Lower leg skin (tissue), 3 donors: ENCODE measurements at regions not wholly inside any gene's neighbourhood (a gene's known extent, or its start where the extent isn't known, plus 50 kb on each side); places are given as distances from the start of the nearest gene placed in this dataset.
"Not testable (repeated sequence)": the region's sequence is repeated elsewhere in the genome, so short reads cannot be mapped to it uniquely, and the experiment has no call there.

ENCODE experiments used
- POLR2A ChIP-seq, 2 donors: fragments of 450-650 bp; IDR thresholded peaks; one replicate each; pipeline ENCODE4 v1.6.1; 2016 to 2017; ENCODE audit warnings: antibody characterized with exemption in 2 of 2, mild to moderate bottlenecking in 1 of 2, moderate library complexity in 1 of 2
- TF ChIP-seq, protein P1 (sequence below), 3 donors: fragments of 450-650 bp; IDR thresholded peaks; one replicate each; pipeline ENCODE4 v1.5.1; 2016; ENCODE audit warnings: antibody characterized with exemption in 3 of 3, mild to moderate bottlenecking in 3 of 3, moderate library complexity in 2 of 3

DNA sequence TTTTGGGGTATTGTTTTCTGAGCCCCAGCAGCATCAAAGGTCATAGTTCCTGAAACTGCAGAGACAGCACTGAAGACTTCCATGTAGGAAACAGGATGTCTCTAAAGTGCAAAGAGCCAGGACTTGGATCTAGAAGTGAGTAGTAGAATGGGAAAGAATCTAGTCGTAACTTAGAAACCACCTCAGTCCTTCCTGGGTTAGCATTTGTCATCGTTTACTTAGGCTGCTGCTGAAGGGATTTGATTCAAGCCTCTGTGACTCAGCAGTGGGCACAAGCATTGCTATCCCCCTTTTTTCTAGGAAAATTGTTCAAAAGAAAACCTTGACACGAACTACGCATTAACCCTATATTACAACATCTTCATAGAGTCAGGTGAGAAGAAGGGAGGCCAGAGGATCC, 109.1 kb downstream of the FAM72C start:
- TF ChIP-seq, protein P1, sequence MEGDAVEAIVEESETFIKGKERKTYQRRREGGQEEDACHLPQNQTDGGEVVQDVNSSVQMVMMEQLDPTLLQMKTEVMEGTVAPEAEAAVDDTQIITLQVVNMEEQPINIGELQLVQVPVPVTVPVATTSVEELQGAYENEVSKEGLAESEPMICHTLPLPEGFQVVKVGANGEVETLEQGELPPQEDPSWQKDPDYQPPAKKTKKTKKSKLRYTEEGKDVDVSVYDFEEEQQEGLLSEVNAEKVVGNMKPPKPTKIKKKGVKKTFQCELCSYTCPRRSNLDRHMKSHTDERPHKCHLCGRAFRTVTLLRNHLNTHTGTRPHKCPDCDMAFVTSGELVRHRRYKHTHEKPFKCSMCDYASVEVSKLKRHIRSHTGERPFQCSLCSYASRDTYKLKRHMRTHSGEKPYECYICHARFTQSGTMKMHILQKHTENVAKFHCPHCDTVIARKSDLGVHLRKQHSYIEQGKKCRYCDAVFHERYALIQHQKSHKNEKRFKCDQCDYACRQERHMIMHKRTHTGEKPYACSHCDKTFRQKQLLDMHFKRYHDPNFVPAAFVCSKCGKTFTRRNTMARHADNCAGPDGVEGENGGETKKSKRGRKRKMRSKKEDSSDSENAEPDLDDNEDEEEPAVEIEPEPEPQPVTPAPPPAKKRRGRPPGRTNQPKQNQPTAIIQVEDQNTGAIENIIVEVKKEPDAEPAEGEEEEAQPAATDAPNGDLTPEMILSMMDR (IDR thresholded peaks at IDR 0.05) = not testable (repeated sequence)
- not testable (repeated sequence) for TF ChIP-seq POLR2A (IDR thresholded peaks at IDR 0.05)
